Activated B cell treated with CpG ODN at 0.5 μM for 24 hours (primary cell): ENCODE measurements at regions not wholly inside any gene's neighbourhood (a gene's known extent, or its start where the extent isn't known, plus 50 kb on each side); places are given as distances from the start of the nearest gene placed in this dataset.

Experiments
- ATAC-seq: fragments of 200-7000 bp; cut with Tn5 transposase; one replicate; pipeline ENCODE4 v1.10.0; 2021; ENCODE audit warnings: low read depth, mild to moderate bottlenecking, moderate library complexity
- CTCF ChIA-PET: fragments of 350-600 bp; sonication (Branson Sonifier 250); formaldehyde crosslinking; loops from one replicate; lab custom pipeline; 2021; ENCODE audit warnings: antibody characterized with exemption; lab: Charles Lee
- POLR2A ChIA-PET: fragments of 350-600 bp; sonication (Branson Sonifier 250); formaldehyde crosslinking; loops from one replicate; lab custom pipeline; 2021; ENCODE audit warnings: antibody characterized with exemption; lab: Charles Lee
- DNase-seq: peaks from one replicate; pipeline ENCODE4 v3.0.0; 2022
- H3K27ac Mint-ChIP-seq: one replicate; pipeline ENCODE4 v1.8.0; 2020; ENCODE audit warnings: mixed read lengths
- H3K27me3 Mint-ChIP-seq: one replicate; pipeline ENCODE4 v1.8.0; 2021; ENCODE audit warnings: mixed read lengths
- H3K36me3 Mint-ChIP-seq: one replicate; pipeline ENCODE4 v1.8.0; 2021; ENCODE audit warnings: low read depth, mixed read lengths
- H3K4me1 Mint-ChIP-seq: one replicate; pipeline ENCODE4 v1.8.0; 2021; ENCODE audit warnings: mixed read lengths
- H3K4me3 Mint-ChIP-seq: one replicate; pipeline ENCODE4 v1.8.0; 2020; ENCODE audit warnings: mild to moderate bottlenecking, mixed read lengths
- H3K9me3 Mint-ChIP-seq: one replicate; pipeline ENCODE4 v1.8.0; 2020; ENCODE audit warnings: mixed read lengths
- intact Hi-C: fragments of 100-400 bp; cut with micrococcal nuclease; formaldehyde crosslinking; loops from one replicate; pipeline ENCODE4 v1.15.1; 2024
- TF ChIP-seq, protein P1 (sequence below): fragments of 200-600 bp; IDR thresholded peaks from one replicate; pipeline ENCODE4 v1.8.0; 2022; ENCODE audit warnings: antibody characterized with exemption, mild to moderate bottlenecking

DNA sequence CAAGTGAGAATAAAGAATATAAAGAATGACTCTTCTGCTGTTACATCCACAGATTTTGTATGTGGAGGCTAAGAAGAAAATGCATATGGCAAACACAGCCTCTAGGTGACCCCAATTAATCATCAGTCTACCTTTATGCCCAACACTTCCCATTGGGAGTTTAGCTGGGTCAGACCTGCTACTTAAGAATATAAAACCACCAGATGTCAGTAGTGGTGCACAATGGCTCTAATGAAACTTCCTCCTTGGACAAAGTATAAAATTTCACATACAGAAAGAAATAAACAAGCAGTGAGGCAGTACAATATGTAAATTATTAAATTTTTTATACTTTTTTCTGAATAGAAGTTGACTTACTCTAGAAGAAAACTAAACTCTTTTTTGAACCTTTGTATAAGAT, 539.9 kb downstream of the BRINP1 start:
- ATAC-seq = no peak

DNA sequence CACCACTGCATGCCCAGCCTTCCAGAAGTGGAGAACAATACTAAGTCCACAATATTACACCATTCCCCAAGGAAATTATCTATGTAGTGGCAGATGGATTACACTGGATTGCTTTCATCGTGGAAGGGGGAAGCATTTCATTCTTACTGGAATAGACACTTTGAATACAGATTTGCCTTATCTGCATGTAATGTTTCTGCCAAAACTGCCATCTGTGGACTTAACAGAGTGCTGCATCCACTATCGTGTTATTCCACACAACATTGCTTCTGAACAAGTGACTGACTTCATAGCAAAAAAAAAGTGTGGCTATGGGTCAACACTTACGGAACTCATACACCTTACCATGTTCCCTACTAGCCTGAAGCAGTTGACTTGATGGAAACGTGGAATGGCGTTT, 536.9 kb downstream of the BRINP1 start:
- POLR2A ChIA-PET = no interaction called here
- no peaks in the 10 kb centered on the region for H3K36me3 Mint-ChIP-seq
- no peak for DNase-seq
- H3K4me1 Mint-ChIP-seq = no peaks in the 10 kb centered on the region
- no peak overlapping the region for H3K27ac Mint-ChIP-seq
- H3K4me3 Mint-ChIP-seq = no peak overlapping the region
- TF ChIP-seq, protein P1, sequence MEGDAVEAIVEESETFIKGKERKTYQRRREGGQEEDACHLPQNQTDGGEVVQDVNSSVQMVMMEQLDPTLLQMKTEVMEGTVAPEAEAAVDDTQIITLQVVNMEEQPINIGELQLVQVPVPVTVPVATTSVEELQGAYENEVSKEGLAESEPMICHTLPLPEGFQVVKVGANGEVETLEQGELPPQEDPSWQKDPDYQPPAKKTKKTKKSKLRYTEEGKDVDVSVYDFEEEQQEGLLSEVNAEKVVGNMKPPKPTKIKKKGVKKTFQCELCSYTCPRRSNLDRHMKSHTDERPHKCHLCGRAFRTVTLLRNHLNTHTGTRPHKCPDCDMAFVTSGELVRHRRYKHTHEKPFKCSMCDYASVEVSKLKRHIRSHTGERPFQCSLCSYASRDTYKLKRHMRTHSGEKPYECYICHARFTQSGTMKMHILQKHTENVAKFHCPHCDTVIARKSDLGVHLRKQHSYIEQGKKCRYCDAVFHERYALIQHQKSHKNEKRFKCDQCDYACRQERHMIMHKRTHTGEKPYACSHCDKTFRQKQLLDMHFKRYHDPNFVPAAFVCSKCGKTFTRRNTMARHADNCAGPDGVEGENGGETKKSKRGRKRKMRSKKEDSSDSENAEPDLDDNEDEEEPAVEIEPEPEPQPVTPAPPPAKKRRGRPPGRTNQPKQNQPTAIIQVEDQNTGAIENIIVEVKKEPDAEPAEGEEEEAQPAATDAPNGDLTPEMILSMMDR = no peak
- no peaks in the 10 kb centered on the region for H3K27me3 Mint-ChIP-seq
- no peak for ATAC-seq
- CTCF ChIA-PET = no interaction called here
- peaks cover 8% of the 10 kb centered on the region for H3K9me3 Mint-ChIP-seq
- intact Hi-C loops = no loop called here

More for the DNA sequence above, 539.9 kb downstream of the BRINP1 start:
- Mint-ChIP-seq H3K4me1 (no peaks in the 10 kb centered on the region), H3K27me3 (no peaks in the 10 kb centered on the region), H3K4me3 (no peak overlapping the region), H3K36me3 (no peaks in the 10 kb centered on the region), H3K9me3 (peaks cover 3% of the 10 kb centered on the region), H3K27ac (no peak overlapping the region)
- ChIA-PET POLR2A (no interaction called here), CTCF (no interaction called here)
- TF ChIP-seq, protein P1 = no peak
- no peak for DNase-seq
- intact Hi-C loops = no loop called here

DNA sequence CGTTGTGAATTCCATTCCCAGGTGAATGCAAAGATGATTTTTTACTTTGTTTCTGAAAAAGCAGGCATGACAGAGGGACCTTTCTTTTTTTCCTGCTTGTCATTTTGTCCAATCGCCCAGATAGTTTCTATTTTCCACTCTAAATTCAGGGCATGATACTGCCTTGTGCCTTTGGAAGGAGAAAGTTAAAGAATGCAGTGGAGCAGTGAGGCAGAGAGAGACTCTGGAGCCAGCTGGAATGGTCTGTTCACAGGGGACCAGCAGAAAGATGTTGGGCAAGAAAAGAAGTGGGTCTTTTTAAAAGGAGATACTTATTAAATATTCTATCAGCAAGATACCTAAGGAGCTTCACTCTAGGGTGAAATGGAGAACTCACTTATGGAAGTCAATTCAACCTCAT, 532.3 kb downstream of the BRINP1 start:
- Mint-ChIP-seq H3K27ac (no peak overlapping the region), H3K4me1 (no peaks in the 10 kb centered on the region), H3K4me3 (no peak overlapping the region), H3K27me3 (no peaks in the 10 kb centered on the region), H3K36me3 (no peaks in the 10 kb centered on the region), H3K9me3 (peaks cover 8% of the 10 kb centered on the region)
- CTCF ChIA-PET = no interaction called here
- DNase-seq (no peak), ATAC-seq (no peak)
- intact Hi-C loops = no loop called here
- POLR2A ChIA-PET = no interaction called here
- TF ChIP-seq, protein P1 = no peak

DNA sequence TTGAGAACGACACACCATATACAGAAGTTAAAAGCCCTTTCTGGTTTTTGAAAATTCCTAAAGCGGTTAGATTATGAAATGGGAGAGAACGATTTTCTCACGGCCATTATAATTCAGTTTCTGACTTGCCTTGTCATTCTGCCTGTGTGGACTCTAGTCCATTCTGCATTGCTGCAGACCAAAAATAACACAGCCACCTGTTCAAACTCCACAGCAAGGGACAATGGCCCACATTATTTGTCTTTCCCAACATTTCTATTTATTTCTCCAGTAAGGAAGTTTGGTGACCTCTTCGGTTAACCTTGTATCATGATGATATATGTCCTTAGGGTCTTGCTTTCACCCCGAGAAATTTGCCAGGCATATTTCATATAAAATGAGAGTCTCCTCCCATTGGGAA, 497.7 kb downstream of the BRINP1 start:
- intact Hi-C loops = no loop called here
- ATAC-seq = no peak
- no peaks in the 10 kb centered on the region for H3K27me3 Mint-ChIP-seq
- TF ChIP-seq, protein P1 = no peak
- DNase-seq = no peak
- no peak overlapping the region for H3K27ac Mint-ChIP-seq
- H3K4me1 Mint-ChIP-seq = no peaks in the 10 kb centered on the region
- H3K36me3 Mint-ChIP-seq = no peaks in the 10 kb centered on the region
- peaks cover 5% of the 10 kb centered on the region for H3K9me3 Mint-ChIP-seq
- H3K4me3 Mint-ChIP-seq = no peak overlapping the region
- ChIA-PET CTCF (no interaction called here), POLR2A (no interaction called here)

DNA sequence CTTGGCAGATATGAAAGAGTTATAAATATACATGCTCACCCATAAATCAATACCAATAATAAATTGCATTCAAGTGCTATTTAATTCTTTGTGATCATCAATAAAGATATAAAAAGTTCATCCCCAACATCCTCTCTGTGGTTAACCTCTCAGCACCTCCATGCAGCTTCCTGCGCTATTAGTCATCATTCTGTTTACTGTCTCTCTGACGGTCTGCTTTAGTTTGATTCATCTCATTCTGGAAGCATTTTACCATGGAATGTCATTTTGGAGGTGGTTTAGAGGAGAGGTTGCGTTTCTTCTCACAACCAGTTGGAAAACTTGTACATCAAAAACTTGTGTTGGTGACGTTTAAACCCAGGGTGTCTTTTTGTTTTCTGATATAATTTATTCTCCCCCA, 486.6 kb downstream of the BRINP1 start:
- H3K9me3 Mint-ChIP-seq = peaks cover 1% of the 10 kb centered on the region
- no peaks in the 10 kb centered on the region for H3K36me3 Mint-ChIP-seq
- no peaks in the 10 kb centered on the region for H3K27me3 Mint-ChIP-seq
- no peak overlapping the region for H3K4me3 Mint-ChIP-seq
- H3K4me1 Mint-ChIP-seq = no peaks in the 10 kb centered on the region
- ATAC-seq (no peak), DNase-seq (no peak)
- no peak overlapping the region for H3K27ac Mint-ChIP-seq
- ChIA-PET POLR2A (no interaction called here), CTCF (no interaction called here)
- TF ChIP-seq, protein P1 = no peak
- intact Hi-C loops = no loop called here
